ENCODE measurements at regions not wholly inside any gene's neighbourhood (a gene's known extent, or its start where the extent isn't known, plus 50 kb on each side); places are given as distances from the start of the nearest gene placed in this dataset.

GRCh38 chr14:30227876-30228275, 300.2 kb upstream of the PRKD1 start:
- TF ChIP-seq POLR2A (IDR thresholded peaks at IDR 0.05; ENCODE audit: low read length) (no peak), GATA1 (IDR thresholded peaks at IDR 0.05; ENCODE audit: low read depth, low read length) (no peak)

Measured in erythroblast (primary cell).